Epithelial cell of proximal tubule (primary cell): ENCODE measurements at regions not wholly inside any gene's neighbourhood (a gene's known extent, or its start where the extent isn't known, plus 50 kb on each side); places are given as distances from the start of the nearest gene placed in this dataset.

Source experiments
- DNase-seq: peaks from one replicate; pipeline ENCODE4 v3.0.0-alpha.2; 2011; ENCODE audit warnings: low read depth
- H3K4me3 ChIP-seq: 2 replicates; pipeline ENCODE4 v1.5.1; 2011; ENCODE audit warnings: low read depth, mild to moderate bottlenecking, low read length
- TF ChIP-seq, protein P1 (sequence below): conservative IDR thresholded peaks from 2 replicates; pipeline ENCODE4 v1.5.1; 2012; ENCODE audit warnings: low read depth, mild to moderate bottlenecking, low read length

GRCh38 chr10:121690152-121690848 is 92.1 kb upstream of the FGFR2 start:
- TF ChIP-seq, protein P1, sequence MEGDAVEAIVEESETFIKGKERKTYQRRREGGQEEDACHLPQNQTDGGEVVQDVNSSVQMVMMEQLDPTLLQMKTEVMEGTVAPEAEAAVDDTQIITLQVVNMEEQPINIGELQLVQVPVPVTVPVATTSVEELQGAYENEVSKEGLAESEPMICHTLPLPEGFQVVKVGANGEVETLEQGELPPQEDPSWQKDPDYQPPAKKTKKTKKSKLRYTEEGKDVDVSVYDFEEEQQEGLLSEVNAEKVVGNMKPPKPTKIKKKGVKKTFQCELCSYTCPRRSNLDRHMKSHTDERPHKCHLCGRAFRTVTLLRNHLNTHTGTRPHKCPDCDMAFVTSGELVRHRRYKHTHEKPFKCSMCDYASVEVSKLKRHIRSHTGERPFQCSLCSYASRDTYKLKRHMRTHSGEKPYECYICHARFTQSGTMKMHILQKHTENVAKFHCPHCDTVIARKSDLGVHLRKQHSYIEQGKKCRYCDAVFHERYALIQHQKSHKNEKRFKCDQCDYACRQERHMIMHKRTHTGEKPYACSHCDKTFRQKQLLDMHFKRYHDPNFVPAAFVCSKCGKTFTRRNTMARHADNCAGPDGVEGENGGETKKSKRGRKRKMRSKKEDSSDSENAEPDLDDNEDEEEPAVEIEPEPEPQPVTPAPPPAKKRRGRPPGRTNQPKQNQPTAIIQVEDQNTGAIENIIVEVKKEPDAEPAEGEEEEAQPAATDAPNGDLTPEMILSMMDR, result no peak
- DNase-seq, result peak; percentile 44
- H3K4me3 ChIP-seq, result no peak overlapping the region

DNA sequence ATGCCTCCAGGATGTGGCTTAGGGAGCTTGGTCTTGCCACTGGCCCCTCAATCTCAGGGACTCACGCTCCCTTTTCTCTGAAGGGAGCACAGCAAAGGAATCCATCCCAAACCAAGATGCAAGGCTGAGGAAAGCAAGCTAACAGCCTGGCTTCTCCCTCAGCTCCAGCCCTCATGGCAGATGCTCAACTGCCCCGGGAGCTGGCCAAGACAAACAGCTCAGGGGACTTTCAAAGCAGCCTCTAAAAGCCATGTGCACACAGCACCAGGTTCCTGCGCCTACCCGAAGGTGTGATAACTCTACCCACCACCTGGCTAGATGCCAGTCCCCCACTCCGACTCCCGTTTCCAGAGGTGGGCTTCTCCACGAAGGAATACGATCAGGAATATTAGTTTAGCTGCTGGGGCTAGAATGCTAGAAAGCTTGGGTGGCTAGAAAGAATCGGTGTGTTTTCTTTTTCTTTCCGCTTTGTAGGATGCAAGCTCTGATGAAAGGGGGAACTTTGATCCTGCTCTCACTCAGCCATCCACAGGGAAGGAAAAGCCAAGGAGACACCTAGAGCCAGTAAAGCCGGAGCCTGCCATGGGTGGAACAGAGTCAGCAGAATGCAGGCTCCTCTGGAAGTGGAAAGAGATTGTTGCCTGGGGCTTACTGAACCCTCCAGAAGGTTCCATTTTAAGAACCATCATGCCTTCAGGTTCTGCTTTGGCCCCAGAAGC is 89.0 kb upstream of the FGFR2 start:
- H3K4me3 ChIP-seq, result no peak overlapping the region
- TF ChIP-seq, protein P1, result no peak
- no peak for DNase-seq

- no peak overlapping the region for H3K4me3 ChIP-seq
- TF ChIP-seq, protein P1, result no peak
- no peak for DNase-seq
These were observed 86.0 kb upstream of the FGFR2 start for GRCh38 chr10:121684276-121684675.

GRCh38 chr10:121683816-121684215 is 85.6 kb upstream of the FGFR2 start:
- H3K4me3 ChIP-seq, result no peak overlapping the region
- DNase-seq, result no peak
- TF ChIP-seq, protein P1, result no peak

DNA sequence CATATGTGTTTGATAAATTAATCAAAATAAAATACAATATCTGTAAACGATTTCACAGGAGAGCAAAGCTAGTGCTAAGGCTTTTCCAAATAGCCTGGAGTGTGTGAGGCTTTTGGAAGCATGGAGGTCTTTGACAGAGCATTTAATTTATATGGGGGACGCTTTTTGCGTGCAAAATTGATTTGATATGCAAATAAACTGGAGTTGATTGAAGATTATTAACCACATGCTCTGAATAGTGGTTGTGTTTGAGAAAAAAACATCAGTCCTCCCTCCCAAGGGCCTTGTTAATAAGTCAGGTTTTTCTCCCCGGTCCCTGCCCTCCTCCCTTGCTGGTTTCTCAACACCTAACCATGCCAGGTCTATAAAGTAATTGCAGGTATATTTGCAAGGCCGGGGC is 85.1 kb upstream of the FGFR2 start:
- no peak for DNase-seq
- TF ChIP-seq, protein P1, result no peak

GRCh38 chr10:121681997-121682687 is 83.9 kb upstream of the FGFR2 start:
- TF ChIP-seq, protein P1, result no peak
- no peak for DNase-seq
- no peak overlapping the region for H3K4me3 ChIP-seq

More for the DNA sequence above, 85.1 kb upstream of the FGFR2 start:
- H3K4me3 ChIP-seq, result no peak overlapping the region
